Smooth muscle cell (in vitro differentiated cells): ENCODE measurements at regions not wholly inside any gene's neighbourhood (a gene's known extent, or its start where the extent isn't known, plus 50 kb on each side); places are given as distances from the start of the nearest gene placed in this dataset.

Experiments
- DNase-seq: peaks from one replicate; lab custom pipeline; 2025; ENCODE audit not compliant: unreplicated experiment; lab: John Stamatoyannopoulos, UW
- H2AFZ ChIP-seq: fragments of 200-600 bp; sonication (generic); 2 replicates; pipeline ENCODE4 v1.6.0; 2016; ENCODE audit warnings: antibody characterized with exemption, low read depth, mild to moderate bottlenecking
- H3F3A ChIP-seq: fragments of 200-600 bp; sonication (generic); 2 replicates; pipeline ENCODE4 v1.6.0; 2017; ENCODE audit warnings: antibody characterized with exemption, low read depth
- H3K27ac ChIP-seq: fragments of 200-600 bp; sonication (generic); 2 replicates; pipeline ENCODE4 v1.5.1; 2016; ENCODE audit warnings: low read depth, mild to moderate bottlenecking
- H3K27me3 ChIP-seq: fragments of 200-600 bp; sonication (generic); 2 replicates; pipeline ENCODE4 v1.6.1; 2016; ENCODE audit warnings: low read depth, mild to moderate bottlenecking
- H3K36me3 ChIP-seq: fragments of 200-600 bp; sonication (generic); 2 replicates; pipeline ENCODE4 v1.5.1; 2016; ENCODE audit warnings: low read depth
- H3K4me1 ChIP-seq: fragments of 200-600 bp; sonication (generic); 2 replicates; pipeline ENCODE4 v1.5.1; 2016; ENCODE audit warnings: low read depth
- H3K4me2 ChIP-seq: fragments of 200-600 bp; sonication (generic); 2 replicates; pipeline ENCODE4 v1.6.0; 2016; ENCODE audit warnings: mild to moderate bottlenecking
- H3K4me3 ChIP-seq: fragments of 200-600 bp; sonication (generic); 2 replicates; pipeline ENCODE4 v1.5.1; 2016; ENCODE audit warnings: mild to moderate bottlenecking
- H3K79me2 ChIP-seq: fragments of 200-600 bp; sonication (generic); 2 replicates; pipeline ENCODE4 v1.6.0; 2016; ENCODE audit warnings: low read depth, mild to moderate bottlenecking
- H3K9ac ChIP-seq: fragments of 200-600 bp; sonication (generic); 2 replicates; pipeline ENCODE4 v1.6.0; 2016; ENCODE audit warnings: low read depth
- H3K9me3 ChIP-seq: fragments of 200-600 bp; sonication (generic); replicated peaks from 2 replicates; pipeline ENCODE4 v1.5.1; 2016; ENCODE audit warnings: low read depth
- H4K20me1 ChIP-seq: fragments of 200-600 bp; sonication (generic); 2 replicates; pipeline ENCODE4 v1.6.0; 2016; ENCODE audit warnings: low read depth
- CTCF ChIP-seq: fragments of 200-600 bp; sonication (generic); IDR thresholded peaks from 2 replicates; pipeline ENCODE4 v1.5.1; 2017; ENCODE audit warnings: borderline replicate concordance, mild to moderate bottlenecking, antibody characterized with exemption; ENCODE audit not compliant: insufficient read depth, poor library complexity, severe bottlenecking
- WGBS: methylation state at CpG from one replicate; pipeline ENCODE4 v1.1.7; 2016; ENCODE audit warnings: low lambda C conversion rate; 5-methylcytosine and 5-hydroxymethylcytosine counted together

- Histone ChIP-seq H3K27ac (no peak overlapping the region), H3K4me3 (peak overlapping the region; percentile 59), H3K27me3 (no peaks in the 10 kb centered on the region), H3K79me2 (no peaks in the 10 kb centered on the region), H3K4me1 (peaks cover 28% of the 10 kb centered on the region), H3K36me3 (no peaks in the 10 kb centered on the region), H3K4me2 (peak overlapping the region; percentile 86), H2AFZ (peak overlapping the region; percentile 90), H3K9me3 (no peaks in the 10 kb centered on the region), H3K9ac (no peak overlapping the region), H3F3A (peaks cover 12% of the 10 kb centered on the region), H4K20me1 (no peaks in the 10 kb centered on the region)
- TF ChIP-seq CTCF, result no peak
- WGBS, result 46% methylated on average over 12 of the region's 12 CpGs
- no peak for DNase-seq
These were observed 147.5 kb upstream of the AFDN start for GRCh38 chr6:167679122-167679736.

- TF ChIP-seq CTCF, result no peak
These were observed 146.7 kb upstream of the AFDN start for GRCh38 chr6:167679790-167680604.

GRCh38 chr6:167680605-167681149, 146.0 kb upstream of the AFDN start:
- H3K9me3 ChIP-seq, result no peaks in the 10 kb centered on the region
- H3F3A ChIP-seq, result peaks cover under 1% of the 10 kb centered on the region
- H3K9ac ChIP-seq, result no peak overlapping the region
- no peak for DNase-seq
- H3K4me3 ChIP-seq, result no peak overlapping the region
- 85% methylated on average over 15 of the region's 15 CpGs for WGBS
- H3K4me2 ChIP-seq, result no peak overlapping the region
- H4K20me1 ChIP-seq, result no peaks in the 10 kb centered on the region
- no peaks in the 10 kb centered on the region for H3K36me3 ChIP-seq
- TF ChIP-seq CTCF, result no peak
- no peak overlapping the region for H2AFZ ChIP-seq
- H3K4me1 ChIP-seq, result peaks cover 28% of the 10 kb centered on the region
- H3K27me3 ChIP-seq, result no peaks in the 10 kb centered on the region
- H3K79me2 ChIP-seq, result no peaks in the 10 kb centered on the region
- no peak overlapping the region for H3K27ac ChIP-seq

More at GRCh38 chr6:167679790-167680604, 146.7 kb upstream of the AFDN start:
- Histone ChIP-seq H3K9me3 (no peaks in the 10 kb centered on the region), H3K4me1 (peaks cover 28% of the 10 kb centered on the region), H3K9ac (no peak overlapping the region), H3K79me2 (no peaks in the 10 kb centered on the region), H3F3A (peaks cover 8% of the 10 kb centered on the region), H3K36me3 (no peaks in the 10 kb centered on the region), H2AFZ (no peak overlapping the region), H4K20me1 (no peaks in the 10 kb centered on the region), H3K4me2 (no peak overlapping the region), H3K27ac (no peak overlapping the region), H3K27me3 (no peaks in the 10 kb centered on the region), H3K4me3 (no peak overlapping the region)
- 84% methylated on average over 15 of the region's 15 CpGs for WGBS
- no peak for DNase-seq
